Spinal cord (tissue), 9 donors: ENCODE measurements at regions not wholly inside any gene's neighbourhood (a gene's known extent, or its start where the extent isn't known, plus 50 kb on each side); places are given as distances from the start of the nearest gene placed in this dataset.

ENCODE experiments used
- DNase-seq, 6 donors: peaks; one replicate each; pipeline versions ENCODE4 v3.0.0 to v3.0.0-alpha.2; 2013 to 2015; ENCODE audit warnings: low spot score in 6 of 6, low read depth in 4 of 6
- H3K27ac ChIP-seq: one replicate; pipeline ENCODE4 v1.5.1; 2013; ENCODE audit warnings: low read depth, low read length, control low read depth
- H3K27me3 ChIP-seq: one replicate; pipeline ENCODE4 v1.6.1; 2013; ENCODE audit warnings: low read length; ENCODE audit not compliant: control insufficient read depth, insufficient read depth
- H3K36me3 ChIP-seq: one replicate; pipeline ENCODE4 v1.6.1; 2013; ENCODE audit warnings: low read length; ENCODE audit not compliant: control insufficient read depth, insufficient read depth
- H3K4me1 ChIP-seq: one replicate; pipeline ENCODE4 v1.6.1; 2013; ENCODE audit warnings: low read length; ENCODE audit not compliant: control insufficient read depth, insufficient read depth
- H3K4me3 ChIP-seq: one replicate; pipeline ENCODE4 v1.5.1; 2013; ENCODE audit warnings: low read depth, low read length, control low read depth
- H3K9me3 ChIP-seq: one replicate; pipeline ENCODE4 v1.6.1; 2013; ENCODE audit warnings: low read length; ENCODE audit not compliant: control insufficient read depth, insufficient read depth
- WGBS: methylation state at CpG from one replicate; pipeline ENCODE4 v1.1.5; 2013; ENCODE audit warnings: missing lambda C conversion rate; ENCODE audit not compliant: insufficient coverage; 5-methylcytosine and 5-hydroxymethylcytosine counted together
- donor health status: healthy.

DNA sequence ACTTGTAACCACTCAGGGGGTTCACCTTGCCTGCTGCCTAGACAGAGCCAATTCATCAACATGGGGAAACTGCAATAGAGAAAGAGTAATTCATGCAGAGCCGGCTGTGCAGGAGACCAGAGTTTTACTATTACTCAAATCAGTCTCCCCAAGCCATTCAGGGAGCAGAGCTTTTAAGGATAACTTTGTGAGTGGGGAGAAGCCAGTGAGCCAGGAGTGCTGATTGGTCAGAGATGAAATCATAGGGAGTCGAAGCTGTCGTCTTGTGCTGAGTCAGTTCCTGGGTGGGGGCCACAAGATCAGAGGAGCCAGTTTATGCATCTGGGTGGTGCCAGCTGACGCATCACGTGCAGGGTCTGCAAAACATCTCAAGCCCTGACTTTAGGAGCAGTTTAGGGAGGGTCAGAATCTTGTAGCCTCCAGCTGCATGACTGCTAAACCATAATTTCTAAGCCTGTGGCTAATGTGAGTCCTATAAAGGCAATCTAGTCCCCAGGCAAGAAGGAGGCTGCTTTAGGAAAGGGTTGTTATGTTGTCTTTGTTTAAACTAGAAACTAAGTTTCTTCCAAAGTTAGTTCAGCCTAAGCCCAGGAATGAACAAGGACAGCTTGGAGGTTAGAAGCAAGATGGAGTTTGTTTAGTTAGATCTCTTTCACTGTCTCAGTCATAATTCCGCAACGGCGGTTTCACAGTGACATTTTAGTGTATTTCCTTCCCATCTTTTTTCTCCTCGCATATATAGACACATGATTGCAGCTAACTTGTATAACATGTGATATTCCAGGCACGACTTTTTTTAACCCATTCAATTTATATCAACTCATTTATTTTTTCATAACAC lies 68.9 kb upstream of the NCOR2 start:
- DNase-seq, result peak in 1 of 6 donors; percentile 13
- no peaks in the 10 kb centered on the region for H3K27me3 ChIP-seq
- WGBS, result 44% methylated on average over 4 of the region's 10 CpGs
- H3K36me3 ChIP-seq, result peaks cover 2% of the 10 kb centered on the region
- no peak overlapping the region for H3K4me3 ChIP-seq
- H3K9me3 ChIP-seq, result no peaks in the 10 kb centered on the region
- no peak overlapping the region for H3K27ac ChIP-seq
- H3K4me1 ChIP-seq, result peaks cover 26% of the 10 kb centered on the region

DNA sequence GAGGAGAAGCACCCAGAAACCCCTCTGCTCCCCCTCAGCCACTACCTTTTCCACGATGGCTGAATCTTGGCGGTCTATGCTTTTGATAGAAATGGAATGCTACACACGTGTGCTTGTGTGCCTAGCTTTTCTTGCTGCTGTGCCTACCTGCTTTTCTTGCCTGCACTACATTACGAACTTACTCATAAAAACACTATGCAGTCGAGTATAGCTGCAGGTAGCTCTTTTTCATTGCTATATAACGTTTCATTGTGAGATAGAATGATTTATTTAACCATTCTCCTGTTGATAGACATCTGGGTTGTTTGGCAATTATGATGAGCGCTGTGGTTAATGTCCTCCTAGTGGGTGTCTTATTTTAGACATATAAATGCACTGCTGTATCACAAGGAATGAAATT lies 67.9 kb upstream of the NCOR2 start:
- WGBS, result 100% methylated on average over 1 of the region's 7 CpGs
- no peak for DNase-seq
- H3K4me1 ChIP-seq, result peaks cover 30% of the 10 kb centered on the region
- H3K9me3 ChIP-seq, result no peaks in the 10 kb centered on the region
- H3K27ac ChIP-seq, result no peak overlapping the region
- H3K4me3 ChIP-seq, result no peak overlapping the region
- no peaks in the 10 kb centered on the region for H3K27me3 ChIP-seq
- peaks cover 2% of the 10 kb centered on the region for H3K36me3 ChIP-seq

GRCh38 chr12:124633365-124634362 lies 66.3 kb upstream of the NCOR2 start:
- no peak overlapping the region for H3K27ac ChIP-seq
- H3K4me1 ChIP-seq, result peaks cover 26% of the 10 kb centered on the region
- WGBS, result 80% methylated on average over 11 of the region's 17 CpGs
- no peaks in the 10 kb centered on the region for H3K27me3 ChIP-seq
- peaks cover 2% of the 10 kb centered on the region for H3K36me3 ChIP-seq
- H3K9me3 ChIP-seq, result no peaks in the 10 kb centered on the region
- H3K4me3 ChIP-seq, result no peak overlapping the region
- peak in 1 of 6 donors; percentile 15 for DNase-seq

DNA sequence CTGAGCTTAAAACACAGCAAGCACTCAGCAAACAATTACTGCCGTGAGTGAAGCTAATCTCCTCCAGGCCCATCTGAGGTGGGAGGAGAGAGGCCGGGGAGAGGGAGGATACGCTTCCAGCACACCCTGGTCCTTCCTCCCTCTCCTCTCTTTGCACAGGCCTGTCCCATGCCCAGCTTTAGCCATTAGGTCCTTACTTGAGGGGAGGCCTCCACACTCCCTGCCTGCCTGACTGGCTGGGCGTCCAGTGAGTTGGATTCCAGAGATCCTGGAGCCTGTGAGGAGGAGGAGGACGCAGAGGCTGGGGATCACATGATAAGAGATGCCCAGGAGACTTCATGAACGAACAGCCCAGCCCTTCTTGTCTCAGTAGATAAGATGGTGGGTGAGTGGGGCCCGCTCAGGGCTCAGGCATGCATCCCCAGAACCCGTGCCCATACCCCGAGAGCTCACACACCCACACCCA lies 65.1 kb upstream of the NCOR2 start:
- Histone ChIP-seq H3K4me1 (peaks cover 25% of the 10 kb centered on the region), H3K4me3 (no peak overlapping the region), H3K36me3 (peaks cover 2% of the 10 kb centered on the region), H3K9me3 (no peaks in the 10 kb centered on the region), H3K27me3 (no peaks in the 10 kb centered on the region), H3K27ac (no peak overlapping the region)
- WGBS, result 67% methylated on average over 5 of the region's 9 CpGs
- DNase-seq, result peak in 1 of 6 donors; percentile 49

DNA sequence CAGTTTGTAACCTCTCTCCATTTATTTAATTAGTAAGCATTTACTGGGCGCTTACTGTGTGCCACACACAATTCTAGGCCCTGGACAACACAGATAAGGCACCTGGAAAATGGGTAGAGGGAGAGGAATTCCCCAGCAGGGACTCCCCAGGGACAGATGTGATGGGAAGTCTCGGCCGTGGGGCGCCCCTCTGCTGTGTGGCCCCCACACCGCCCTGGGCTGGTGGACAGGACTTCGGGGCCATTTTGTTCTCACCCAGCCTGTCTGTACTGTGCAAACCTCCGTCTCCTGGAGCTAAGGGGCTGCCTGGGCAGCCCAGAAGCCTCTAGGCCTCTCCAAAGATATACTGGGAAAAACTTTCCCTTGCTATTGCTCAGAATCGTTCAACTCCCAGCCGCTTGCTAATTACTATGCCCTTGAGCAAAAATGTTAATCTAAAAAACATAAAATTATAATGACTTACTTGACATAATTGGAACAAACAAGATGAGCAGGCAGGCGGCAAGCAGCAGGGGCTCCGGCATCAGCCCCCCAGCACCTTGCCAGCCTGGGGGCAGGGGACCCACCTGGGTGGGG lies 64.4 kb upstream of the NCOR2 start:
- H3K27ac ChIP-seq, result no peak overlapping the region
- DNase-seq, result peak in 1 of 6 donors; percentile 79
- H3K36me3 ChIP-seq, result peaks cover 2% of the 10 kb centered on the region
- no peaks in the 10 kb centered on the region for H3K27me3 ChIP-seq
- no peaks in the 10 kb centered on the region for H3K9me3 ChIP-seq
- 76% methylated on average over 8 of the region's 11 CpGs for WGBS
- H3K4me1 ChIP-seq, result peaks cover 27% of the 10 kb centered on the region
- no peak overlapping the region for H3K4me3 ChIP-seq

- Histone ChIP-seq H3K36me3 (peaks cover 2% of the 10 kb centered on the region), H3K9me3 (no peaks in the 10 kb centered on the region), H3K4me1 (peaks cover 36% of the 10 kb centered on the region), H3K27me3 (no peaks in the 10 kb centered on the region), H3K27ac (no peak overlapping the region), H3K4me3 (no peak overlapping the region)
- DNase-seq, result no peak
- 84% methylated on average over 7 of the region's 15 CpGs for WGBS
Observed at GRCh38 chr12:124630791-124631313, 63.4 kb upstream of the NCOR2 start.

DNA sequence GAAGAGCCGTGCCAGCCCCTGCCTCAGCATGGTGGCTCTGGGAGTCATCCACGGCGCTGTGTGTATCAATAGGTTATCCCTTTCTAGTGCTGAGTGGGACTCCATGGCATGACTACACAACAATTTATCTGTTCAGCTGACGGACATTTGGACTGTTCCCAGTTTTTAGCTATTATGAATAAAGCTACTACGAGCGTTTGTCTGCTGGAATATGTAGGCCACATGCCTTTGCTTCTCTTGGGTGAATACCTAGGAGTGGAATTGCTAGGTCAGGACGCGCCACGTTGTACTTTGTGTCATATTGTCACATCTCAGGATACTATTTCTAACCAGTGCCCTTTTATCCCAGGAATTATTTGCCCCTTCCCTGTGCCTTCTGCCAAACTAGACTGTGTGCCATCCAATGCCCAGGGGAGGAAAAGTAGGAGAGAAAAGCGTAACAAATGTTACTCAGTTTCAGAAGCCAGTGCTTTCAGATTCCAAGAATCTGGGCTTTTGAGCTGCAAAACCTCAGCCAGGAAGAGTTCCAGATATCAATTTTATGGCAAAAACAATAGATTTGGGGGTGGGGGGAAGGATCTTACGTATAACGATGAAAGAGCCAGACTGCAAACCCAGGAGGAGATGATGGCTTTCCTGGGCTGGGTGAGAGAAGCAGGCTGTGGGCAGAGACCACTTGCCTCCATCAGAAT lies 62.5 kb upstream of the NCOR2 start:
- H3K27ac ChIP-seq, result no peak overlapping the region

DNA sequence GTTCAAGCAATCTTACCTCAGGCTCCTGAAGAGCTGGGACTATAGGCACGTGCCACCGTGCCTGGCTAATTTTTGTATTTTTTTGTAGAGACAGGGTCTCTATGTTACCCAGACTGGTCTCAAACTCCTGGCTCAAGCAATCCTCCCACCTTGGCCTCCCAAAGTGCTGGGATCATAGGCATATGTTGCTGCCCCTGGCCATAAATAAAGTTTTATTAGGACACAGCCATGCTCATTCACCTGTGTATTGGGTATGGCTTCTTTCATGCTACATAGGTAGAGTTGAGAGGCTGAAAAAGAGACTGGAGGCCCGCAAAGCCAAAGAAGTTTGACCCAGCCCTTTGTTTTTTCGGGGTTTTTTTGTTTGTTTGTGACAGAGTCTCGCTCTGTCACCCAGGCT lies 61.7 kb upstream of the NCOR2 start:
- Histone ChIP-seq H3K27me3 (no peaks in the 10 kb centered on the region), H3K9me3 (no peaks in the 10 kb centered on the region), H3K4me3 (no peak overlapping the region), H3K27ac (no peak overlapping the region), H3K36me3 (peaks cover 2% of the 10 kb centered on the region), H3K4me1 (peaks cover 39% of the 10 kb centered on the region)
- DNase-seq, result no peak
- WGBS, result 100% methylated on average over 3 of the region's 5 CpGs

More for the DNA sequence above, 62.5 kb upstream of the NCOR2 start:
- Histone ChIP-seq H3K27me3 (no peaks in the 10 kb centered on the region), H3K9me3 (no peaks in the 10 kb centered on the region), H3K4me1 (peaks cover 38% of the 10 kb centered on the region), H3K4me3 (no peak overlapping the region), H3K36me3 (peaks cover 2% of the 10 kb centered on the region)
- peak in 1 of 6 donors; percentile 51 for DNase-seq
- 62% methylated on average over 3 of the region's 12 CpGs for WGBS

- no peaks in the 10 kb centered on the region for H3K27me3 ChIP-seq
- peaks cover 50% of the 10 kb centered on the region for H3K4me1 ChIP-seq
- DNase-seq, result no peak
- WGBS, result no CpG with 5 or more reads among the region's 3 CpGs
- no peaks in the 10 kb centered on the region for H3K9me3 ChIP-seq
- H3K27ac ChIP-seq, result no peak overlapping the region
- no peak overlapping the region for H3K4me3 ChIP-seq
- peaks cover 2% of the 10 kb centered on the region for H3K36me3 ChIP-seq
Observed at GRCh38 chr12:124627956-124628355, 60.5 kb upstream of the NCOR2 start.
